Activated T-helper 17 cell treated with anti-CD3 and anti-CD28 coated beads, Interleukin-2, amount 50 U/mL, for 72 hours (primary cell): ENCODE measurements at regions not wholly inside any gene's neighbourhood (a gene's known extent, or its start where the extent isn't known, plus 50 kb on each side); places are given as distances from the start of the nearest gene placed in this dataset.

Source experiments
- ATAC-seq: fragments of 150-1000 bp; cut with Tn5 transposase; replicated peaks from 2 replicates; pipeline ENCODE4 v1.10.0; 2021; ENCODE audit warnings: mild to moderate bottlenecking, moderate library complexity
- H3K27ac Mint-ChIP-seq: one replicate; pipeline ENCODE4 v1.8.0; 2022; ENCODE audit warnings: mixed read lengths
- H3K27me3 Mint-ChIP-seq: one replicate; pipeline ENCODE4 v1.8.0; 2022; ENCODE audit warnings: mixed read lengths
- H3K36me3 Mint-ChIP-seq: one replicate; pipeline ENCODE4 v1.8.0; 2022; ENCODE audit warnings: low read depth, mild to moderate bottlenecking, mixed read lengths
- H3K4me1 Mint-ChIP-seq: one replicate; pipeline ENCODE4 v1.8.0; 2022; ENCODE audit warnings: mixed read lengths
- H3K4me3 Mint-ChIP-seq: one replicate; pipeline ENCODE4 v1.8.0; 2022; ENCODE audit warnings: mild to moderate bottlenecking, mixed read lengths
- H3K9me3 Mint-ChIP-seq: one replicate; pipeline ENCODE4 v1.8.0; 2022; ENCODE audit warnings: mixed read lengths

DNA sequence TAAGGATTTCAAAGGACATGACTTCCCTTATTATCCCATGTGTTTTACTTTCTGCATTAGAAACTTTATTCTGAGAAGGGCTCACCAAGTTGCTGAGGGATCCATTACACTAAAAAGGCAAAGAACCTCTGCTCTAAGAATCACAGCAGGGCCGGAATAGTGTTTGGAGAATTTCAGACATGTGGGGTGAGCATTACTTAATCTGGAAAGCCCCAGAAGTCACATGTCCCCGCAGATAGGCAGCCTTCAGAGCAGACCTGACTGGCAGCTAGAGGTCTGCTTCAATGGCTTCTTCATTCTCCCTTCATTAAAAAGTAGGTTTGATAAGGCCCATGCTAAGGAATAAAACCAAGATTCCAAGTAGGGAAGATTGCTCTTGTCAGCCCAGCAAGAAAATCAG, 52.6 kb upstream of the RBM15 start:
- H3K4me3 Mint-ChIP-seq: no peak overlapping the region
- H3K9me3 Mint-ChIP-seq: no peaks in the 10 kb centered on the region
- H3K27me3 Mint-ChIP-seq: no peaks in the 10 kb centered on the region
- H3K4me1 Mint-ChIP-seq: no peaks in the 10 kb centered on the region
- H3K27ac Mint-ChIP-seq: no peak overlapping the region
- no peaks in the 10 kb centered on the region for H3K36me3 Mint-ChIP-seq
- ATAC-seq: no peak

DNA sequence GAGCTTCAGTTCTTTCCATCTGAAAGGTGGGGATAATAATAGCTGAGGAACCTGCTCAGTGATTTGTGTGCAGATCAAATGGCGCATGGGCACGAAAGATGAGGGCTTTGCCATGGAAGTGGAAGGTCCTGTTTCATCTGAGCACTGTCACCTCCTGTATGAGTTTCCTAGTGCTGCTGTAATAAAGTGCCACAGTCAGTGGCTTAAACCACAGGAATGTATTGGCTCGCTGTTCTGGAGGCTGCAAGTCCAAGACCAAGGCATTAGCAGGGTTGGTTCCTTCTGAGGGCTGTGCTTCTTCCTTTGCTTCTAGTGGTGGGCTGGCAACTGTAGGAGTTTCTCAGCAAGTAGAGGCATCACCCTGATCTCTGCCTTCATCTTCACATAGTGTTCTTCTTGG, 51.1 kb upstream of the RBM15 start:
- Mint-ChIP-seq H3K9me3 (no peaks in the 10 kb centered on the region), H3K4me1 (no peaks in the 10 kb centered on the region), H3K27ac (no peak overlapping the region), H3K36me3 (no peaks in the 10 kb centered on the region), H3K27me3 (no peaks in the 10 kb centered on the region), H3K4me3 (no peak overlapping the region)
- ATAC-seq: no peak
